GM19035 (cell line): ENCODE measurements at regions not wholly inside any gene's neighbourhood (a gene's known extent, or its start where the extent isn't known, plus 50 kb on each side); places are given as distances from the start of the nearest gene placed in this dataset.
"Not testable (repeated sequence)": the region's sequence is repeated elsewhere in the genome, so short reads cannot be mapped to it uniquely, and the experiment has no call there.

Experiments used
- ATAC-seq: cut with Tn5 transposase; IDR thresholded peaks from one replicate; pipeline ENCODE4 v1.9.1; 2021; ENCODE audit not compliant: unreplicated experiment

DNA sequence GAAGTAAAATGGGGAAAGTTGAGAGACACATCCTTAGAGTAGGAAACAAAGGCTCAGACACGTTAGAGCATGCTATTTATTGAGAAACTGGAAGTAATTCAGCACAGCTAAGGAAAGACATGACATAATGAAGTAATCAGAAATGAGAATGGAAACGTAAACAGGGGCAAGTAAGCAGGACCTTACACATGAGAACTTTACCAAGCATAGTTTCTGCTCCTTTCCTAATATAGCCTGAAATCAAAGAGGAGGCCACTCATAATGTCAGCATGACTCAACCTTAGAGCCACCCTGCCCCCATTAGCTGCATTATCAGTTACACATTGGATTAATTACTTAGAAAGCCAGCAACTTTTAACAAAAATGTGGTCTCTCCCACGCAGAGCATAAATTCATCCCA lies 558.3 kb upstream of the GRIA3 start:
- ATAC-seq = no peak

DNA sequence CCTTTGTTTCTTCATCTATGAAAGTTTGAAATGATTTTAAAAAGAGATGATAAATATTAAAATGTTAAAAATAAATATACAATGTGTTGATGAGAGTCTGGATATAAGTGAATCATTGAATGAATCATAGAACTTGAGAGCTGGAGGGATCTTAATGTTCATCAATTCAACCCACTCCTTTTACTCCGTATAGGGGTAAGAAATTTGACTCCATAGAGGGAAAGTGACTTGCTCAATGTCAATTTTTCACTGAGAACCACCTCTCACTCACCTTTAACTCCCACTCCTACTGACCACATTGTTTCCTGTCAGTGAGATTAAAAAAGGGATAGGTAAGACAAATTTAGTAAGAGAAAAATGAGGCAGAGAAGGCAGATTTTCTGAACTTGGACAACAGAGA lies 557.2 kb upstream of the GRIA3 start:
- ATAC-seq = no peak

DNA sequence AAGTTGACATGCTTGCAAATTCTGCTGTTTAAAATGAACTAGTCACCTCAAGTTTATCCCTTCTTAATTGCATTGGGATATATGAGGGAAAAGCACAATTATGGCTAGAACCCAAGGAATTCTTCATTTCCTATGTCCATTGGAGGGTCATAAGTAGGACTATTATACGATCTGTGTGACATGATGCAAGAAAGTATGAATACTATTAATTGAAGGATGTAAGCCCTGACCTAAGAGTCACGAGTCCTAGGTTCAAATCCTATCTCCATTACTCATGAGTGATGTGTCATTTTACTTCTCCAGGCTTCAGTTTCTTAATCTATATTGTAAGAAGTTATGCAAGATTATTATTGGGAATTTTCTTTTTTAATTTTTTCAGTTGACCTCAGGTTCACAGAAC lies 542.9 kb upstream of the GRIA3 start:
- no peak for ATAC-seq

DNA sequence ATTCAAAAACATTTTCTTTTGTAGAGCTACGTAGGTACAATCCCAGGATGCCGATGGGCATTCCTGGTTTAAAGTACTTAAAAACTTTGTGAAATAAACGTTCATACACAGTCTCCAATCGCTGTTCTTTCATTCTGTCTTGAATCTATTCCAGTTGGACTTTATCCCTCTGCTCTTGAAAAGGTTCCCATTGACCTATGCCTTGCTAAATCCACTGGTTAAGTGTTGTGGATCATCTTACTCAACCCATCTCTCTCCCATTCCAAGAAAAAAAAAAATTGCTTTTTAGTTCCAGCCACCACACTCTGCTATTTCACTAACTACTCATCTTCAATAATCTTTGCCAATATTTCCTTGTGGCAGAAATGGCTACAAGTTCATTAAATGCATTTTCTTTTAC lies 542.3 kb upstream of the GRIA3 start:
- no peak for ATAC-seq

- not testable (repeated sequence) for ATAC-seq
Observed at GRCh38 chrX:122655256-122655655, 528.8 kb upstream of the GRIA3 start.

DNA sequence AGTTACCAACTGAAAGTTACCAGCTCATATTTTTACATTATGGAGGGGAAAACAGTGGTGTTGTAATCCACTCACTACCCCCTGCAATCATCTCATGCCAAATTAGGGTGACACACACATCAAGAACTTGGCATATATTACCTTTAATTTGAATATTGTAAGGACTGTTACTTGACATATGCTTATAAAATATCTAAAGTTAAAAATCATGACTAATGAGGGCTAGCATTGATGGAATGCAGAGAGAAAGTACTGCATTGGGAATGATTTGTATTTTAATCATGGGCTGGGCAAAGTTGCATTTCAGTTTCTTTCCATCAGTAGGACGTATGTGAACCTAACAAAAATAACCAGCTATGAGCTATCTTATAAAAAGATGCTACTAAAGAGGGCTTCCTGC lies 517.5 kb upstream of the GRIA3 start:
- ATAC-seq = no peak

- ATAC-seq = no peak
Observed at GRCh38 chrX:122667667-122668066, 516.4 kb upstream of the GRIA3 start.

GRCh38 chrX:122703762-122704161 lies 480.3 kb upstream of the GRIA3 start:
- ATAC-seq = no peak

DNA sequence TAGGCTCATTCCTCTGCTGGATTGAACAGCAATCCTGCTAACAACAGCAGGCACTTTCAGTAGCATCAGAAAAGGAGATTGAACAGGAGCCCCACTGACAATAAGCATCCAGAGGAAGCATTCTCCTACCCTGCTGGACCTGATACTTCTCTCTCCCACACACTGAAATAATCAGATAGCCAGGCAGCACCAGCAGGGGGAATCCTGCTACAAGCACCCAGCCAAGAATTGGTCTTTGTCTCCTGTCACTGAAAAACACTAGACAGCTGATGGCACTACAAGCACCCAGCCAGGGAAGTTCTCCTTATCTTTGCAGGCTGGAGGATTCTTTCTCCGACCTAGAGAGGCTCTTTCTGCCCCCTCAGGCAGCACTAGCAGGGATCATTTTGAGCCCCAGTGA lies 444.3 kb upstream of the GRIA3 start:
- no peak for ATAC-seq

- no peak for ATAC-seq
Observed at GRCh38 chrX:122770581-122770980, 413.5 kb upstream of the GRIA3 start.

DNA sequence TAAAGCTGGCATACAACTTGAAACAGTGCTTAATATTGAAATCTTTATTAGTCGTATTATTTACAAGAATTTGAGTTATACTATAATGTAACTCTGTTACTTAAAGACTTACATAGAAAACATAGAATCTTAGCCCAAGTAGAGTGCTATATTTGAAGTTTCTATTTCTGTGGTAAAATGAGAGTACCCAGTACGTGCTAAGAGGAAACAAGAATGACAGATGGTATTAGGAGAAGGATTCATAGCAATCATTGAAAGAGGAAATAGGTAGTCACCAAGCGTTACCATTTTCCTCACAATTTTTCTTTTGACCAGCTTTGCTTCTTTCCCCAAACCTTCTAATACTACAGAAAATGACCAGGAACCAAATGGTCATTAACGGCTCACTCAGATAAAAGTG lies 412.1 kb upstream of the GRIA3 start:
- ATAC-seq = no peak

DNA sequence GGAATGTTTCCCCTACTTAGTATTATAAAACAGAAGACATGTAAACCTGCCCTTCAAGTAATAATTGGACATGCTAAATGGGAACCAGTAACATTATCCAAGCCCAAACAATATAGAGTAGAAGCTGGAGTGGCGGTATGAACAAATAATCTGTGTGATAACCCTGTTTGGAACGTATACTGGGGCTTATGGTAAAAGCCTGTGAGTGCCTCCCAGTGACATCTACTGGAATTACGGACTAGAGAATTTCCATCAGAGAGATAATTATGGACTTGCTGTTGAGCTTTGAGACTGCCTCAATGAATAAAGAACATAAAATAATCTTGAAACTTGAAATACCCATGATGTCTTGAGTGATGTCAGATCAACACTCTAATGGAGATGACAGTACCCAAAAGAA lies 406.3 kb upstream of the GRIA3 start:
- ATAC-seq = no peak

- ATAC-seq = no peak
Observed at GRCh38 chrX:122783918-122784317, 400.2 kb upstream of the GRIA3 start.

DNA sequence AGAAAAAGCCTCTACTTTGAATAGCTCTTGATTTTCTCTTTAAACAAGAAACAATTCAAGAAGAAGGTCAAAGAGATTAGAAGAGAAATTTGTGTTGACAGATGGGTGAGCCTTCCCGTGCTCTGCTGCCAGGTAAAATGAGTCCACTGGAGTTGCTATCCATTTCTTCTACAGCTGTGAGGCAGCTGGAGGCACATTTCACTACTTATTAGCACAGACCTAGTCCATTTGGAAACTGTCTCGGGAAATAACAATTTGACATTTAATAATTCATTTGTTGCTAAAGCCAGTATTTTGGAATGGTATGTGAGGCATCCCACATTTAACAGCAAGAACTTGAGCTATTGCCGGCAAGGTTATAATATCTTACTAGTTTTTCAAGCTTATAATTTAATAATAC lies 396.8 kb upstream of the GRIA3 start:
- ATAC-seq = no peak

GRCh38 chrX:122788216-122788615 lies 395.9 kb upstream of the GRIA3 start:
- ATAC-seq = no peak

DNA sequence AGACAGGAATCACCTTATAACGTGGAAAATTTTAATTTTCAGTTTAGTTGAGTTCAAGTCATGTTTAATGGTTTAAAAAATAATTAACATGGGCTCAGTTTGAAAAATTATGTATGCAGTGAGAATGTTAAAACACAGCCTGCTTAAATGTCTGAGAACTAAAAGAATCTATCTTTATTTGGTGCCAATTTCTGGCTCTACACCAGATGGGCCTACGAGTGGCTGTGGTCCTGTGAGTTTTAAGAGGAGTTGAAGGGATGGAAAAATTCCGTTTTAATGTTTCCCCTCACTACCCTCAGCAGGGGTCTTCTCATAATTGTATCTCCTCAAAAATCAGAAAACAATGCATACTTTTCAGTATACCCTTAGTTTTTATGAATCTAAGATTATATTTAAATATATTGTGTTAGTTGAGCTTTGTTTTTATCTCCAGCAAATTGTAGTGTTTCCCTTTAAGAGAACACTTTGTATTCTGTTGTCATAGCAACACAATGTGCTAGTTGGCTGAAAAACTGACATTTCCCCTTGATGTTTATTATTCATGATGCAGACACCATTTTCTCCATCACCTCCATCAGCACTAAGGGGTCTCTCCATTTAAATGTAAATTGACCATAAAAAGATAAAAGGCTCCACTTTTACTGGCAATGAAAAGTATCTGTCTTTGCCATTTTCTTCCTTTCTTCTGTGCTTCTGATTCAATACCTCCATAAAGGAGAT lies 393.5 kb upstream of the GRIA3 start:
- no peak for ATAC-seq

DNA sequence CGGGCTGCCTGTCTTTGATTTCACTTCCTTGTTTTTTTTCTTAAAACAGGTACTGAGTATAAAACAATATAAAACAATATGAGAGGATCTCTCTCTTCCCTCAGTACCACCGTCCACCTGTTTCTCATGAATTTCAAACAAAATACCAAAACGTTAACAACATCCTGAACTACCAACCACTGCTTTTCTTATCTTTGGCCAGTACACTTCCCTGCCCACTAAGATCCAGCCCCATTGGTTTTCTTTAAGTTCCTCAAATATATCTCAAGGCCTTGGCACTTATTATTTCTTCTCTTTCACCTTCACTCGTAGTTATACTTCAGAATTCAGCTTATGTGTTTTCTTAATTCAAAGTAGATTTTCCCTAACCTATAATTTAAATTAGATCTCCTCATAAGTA lies 370.2 kb upstream of the GRIA3 start:
- no peak for ATAC-seq

DNA sequence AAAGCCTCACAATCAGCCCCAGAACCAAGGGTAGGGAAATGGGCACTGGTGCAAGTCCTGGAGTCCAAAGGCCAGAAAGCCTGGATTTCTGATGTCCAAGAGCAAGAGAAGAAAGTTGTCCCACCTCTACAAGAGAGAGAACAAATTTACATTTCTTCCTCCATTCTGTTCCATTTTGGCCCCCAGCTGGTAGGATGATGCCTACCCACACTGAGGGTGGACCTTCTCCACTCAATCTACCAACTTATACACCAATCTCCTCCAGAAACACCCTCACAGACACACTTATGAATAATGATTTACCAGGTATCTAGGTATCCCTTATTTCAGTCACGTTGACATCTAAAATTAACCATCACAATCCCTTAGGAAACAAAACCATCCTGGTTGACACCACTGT lies 367.8 kb upstream of the GRIA3 start:
- ATAC-seq = no peak

GRCh38 chrX:122817321-122817955 lies 366.6 kb upstream of the GRIA3 start:
- no peak for ATAC-seq

DNA sequence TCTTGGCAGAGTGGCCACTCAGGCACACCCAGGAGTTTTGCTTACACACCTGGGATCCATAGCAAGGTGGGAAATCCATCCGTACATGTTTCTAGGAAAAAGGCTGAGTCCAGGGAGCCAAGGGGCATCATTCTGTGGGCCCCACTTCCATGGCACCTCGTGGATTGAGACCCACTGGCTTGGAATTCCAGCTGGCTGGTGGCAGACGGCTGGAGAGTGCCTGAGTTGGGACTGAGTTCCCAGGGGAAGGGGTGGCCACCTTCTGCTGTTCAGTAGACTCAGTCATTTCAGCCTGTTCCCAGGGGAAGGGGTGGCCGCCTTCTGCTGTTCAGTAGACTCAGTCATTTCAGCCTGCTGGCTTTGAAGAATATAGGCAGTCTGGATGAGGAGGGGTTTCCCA lies 366.0 kb upstream of the GRIA3 start:
- no peak for ATAC-seq

DNA sequence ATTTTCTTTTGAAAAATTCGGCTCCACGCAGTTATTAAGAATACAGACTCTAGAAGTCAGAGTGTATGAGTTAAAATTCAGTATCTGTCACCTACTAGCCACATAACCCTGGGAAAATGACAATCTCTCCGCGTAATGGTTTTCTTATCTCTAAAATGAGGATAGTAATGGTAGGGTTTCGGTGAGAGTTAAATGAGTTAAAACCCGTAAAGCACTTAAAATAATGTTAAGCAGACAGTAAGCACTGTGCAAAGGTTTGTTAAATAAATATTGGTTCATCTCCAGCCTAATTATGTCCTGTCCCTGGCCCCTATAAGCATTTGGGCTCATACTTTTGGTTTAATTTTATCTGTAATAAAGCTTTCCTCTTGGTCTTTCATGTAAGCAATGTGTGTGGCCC lies 350.8 kb upstream of the GRIA3 start:
- ATAC-seq = no peak

DNA sequence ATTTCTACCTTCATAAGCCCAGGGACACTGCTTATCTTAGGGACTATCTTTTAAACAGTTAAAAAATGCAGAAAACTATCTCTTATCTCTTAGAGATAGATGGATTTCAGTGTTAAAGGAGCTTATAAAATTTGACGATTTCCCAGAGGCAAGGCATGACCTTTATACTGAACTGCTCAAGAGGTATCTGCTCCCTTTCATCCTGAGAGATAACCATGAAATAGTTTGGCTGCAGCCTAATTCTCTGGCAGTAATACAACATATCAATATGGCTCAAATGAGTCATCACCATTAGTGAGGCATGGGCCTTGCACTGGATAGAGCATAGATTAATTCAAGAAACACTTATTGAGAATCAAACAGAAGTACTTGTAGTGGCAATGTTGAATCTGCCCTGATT lies 348.2 kb upstream of the GRIA3 start:
- no peak for ATAC-seq

DNA sequence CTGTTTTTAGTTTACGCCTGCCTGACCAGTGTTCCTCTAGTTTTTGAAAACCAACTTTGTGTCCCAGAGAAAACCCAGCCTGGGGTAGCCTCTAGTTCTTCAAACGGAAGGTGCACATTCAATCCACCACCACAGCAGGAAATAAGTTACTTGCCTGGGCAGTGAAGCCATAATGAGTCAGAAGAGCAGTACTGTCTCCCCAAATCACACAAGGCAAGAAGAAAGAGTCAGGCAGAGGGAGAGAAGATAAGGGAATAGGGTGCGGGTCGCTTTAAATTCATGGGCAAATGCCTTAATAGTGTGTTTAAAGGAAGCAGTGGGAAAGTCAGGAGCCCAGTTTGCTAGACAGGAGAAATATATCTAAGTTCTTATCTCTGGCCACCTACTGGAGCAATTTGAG lies 333.8 kb upstream of the GRIA3 start:
- ATAC-seq = no peak
